CD4-positive, CD25-positive, alpha-beta regulatory T cell (primary cell): ENCODE measurements at regions not wholly inside any gene's neighbourhood (a gene's known extent, or its start where the extent isn't known, plus 50 kb on each side); places are given as distances from the start of the nearest gene placed in this dataset.

Source experiments
- ATAC-seq, 2 donors: fragments of 150-1000 bp; cut with Tn5 transposase; one replicate each; pipeline ENCODE4 v1.10.0; 2021; ENCODE audit warnings: low read depth in 2 of 2, moderate number of reproducible peaks in 2 of 2, moderate library complexity in 1 of 2
- DNase-seq, 3 donors: peaks; one replicate each; pipeline versions ENCODE4 v3.0.0 to v3.0.0-alpha.2; 2012 to 2022; ENCODE audit warnings: mixed read lengths in 1 of 3
- H3K27ac ChIP-seq: one replicate; pipeline ENCODE4 v1.7.0; 2013; ENCODE audit warnings: mild to moderate bottlenecking, low read length; ENCODE audit not compliant: insufficient read depth, poor library complexity, severe bottlenecking
- H3K27me3 ChIP-seq: one replicate; pipeline ENCODE4 v1.7.0; 2013; ENCODE audit warnings: low read length; ENCODE audit not compliant: control insufficient read depth, insufficient read depth
- H3K36me3 ChIP-seq: one replicate; pipeline ENCODE4 v1.7.0; 2013; ENCODE audit warnings: mild to moderate bottlenecking, low read length, moderate library complexity; ENCODE audit not compliant: control insufficient read depth, insufficient read depth
- H3K4me1 ChIP-seq: 2 replicates; pipeline ENCODE4 v1.7.0; 2013; ENCODE audit warnings: mild to moderate bottlenecking, low read length; ENCODE audit not compliant: insufficient read depth, control insufficient read depth, poor library complexity, severe bottlenecking
- H3K4me3 ChIP-seq: one replicate; pipeline ENCODE4 v1.7.0; 2013; ENCODE audit warnings: low read depth, mild to moderate bottlenecking, low read length, moderate library complexity
- H3K9me3 ChIP-seq, 2 experiments: 1 replicate in 1 of 2; 2 replicates in 1 of 2; pipeline ENCODE4 v1.7.0; 2013; ENCODE audit warnings: low read length in 2 of 2, mild to moderate bottlenecking in 1 of 2, moderate library complexity in 1 of 2; ENCODE audit not compliant: control insufficient read depth in 2 of 2
- H3K27ac Mint-ChIP-seq, 3 donors: one replicate each; pipeline ENCODE4 v1.8.0; 2020 to 2022; ENCODE audit warnings: mild to moderate bottlenecking in 3 of 3, mixed read lengths in 3 of 3, moderate library complexity in 2 of 3
- H3K27me3 Mint-ChIP-seq: one replicate; pipeline ENCODE4 v1.8.0; 2022; ENCODE audit warnings: mild to moderate bottlenecking, mixed read lengths
- H3K36me3 Mint-ChIP-seq: one replicate; pipeline ENCODE4 v1.8.0; 2020; ENCODE audit warnings: mixed read lengths
- H3K4me1 Mint-ChIP-seq, 4 donors: one replicate each; pipeline ENCODE4 v1.8.0; 2020 to 2022; ENCODE audit warnings: mixed read lengths in 4 of 4, mild to moderate bottlenecking in 1 of 4
- H3K4me3 Mint-ChIP-seq, 4 donors: one replicate each; pipeline ENCODE4 v1.8.0; 2020 to 2022; ENCODE audit warnings: mild to moderate bottlenecking in 4 of 4, mixed read lengths in 4 of 4, moderate library complexity in 3 of 4
- H3K9me3 Mint-ChIP-seq, 7 donors: one replicate each; pipeline ENCODE4 v1.8.0; 2020 to 2022; ENCODE audit warnings: mixed read lengths in 7 of 7, mild to moderate bottlenecking in 3 of 7, moderate library complexity in 2 of 7

- Histone ChIP-seq H3K4me1 (peaks cover 21% of the 10 kb centered on the region), H3K4me3 (no peak overlapping the region), H3K36me3 (no peaks in the 10 kb centered on the region), H3K9me3 (no peaks in the 10 kb centered on the region), H3K27ac (no peak overlapping the region), H3K27me3 (no peaks in the 10 kb centered on the region)
- H3K9me3 Mint-ChIP-seq, result peaks cover 0 to 3% (median 1%) of the 10 kb centered on the region in 7 donors
- H3K4me3 Mint-ChIP-seq, result no peak overlapping the region
- DNase-seq (no peak), ATAC-seq (no peak)
- H3K27ac Mint-ChIP-seq, result peak overlapping the region in 2 of 3 donors; percentile 10 to 11
- H3K36me3 Mint-ChIP-seq, result no peaks in the 10 kb centered on the region
- peaks cover 16 to 72% (median 41%) of the 10 kb centered on the region in 4 donors for H3K4me1 Mint-ChIP-seq
- H3K27me3 Mint-ChIP-seq, result peaks cover 19% of the 10 kb centered on the region
Measured at GRCh38 chr2:101566632-101567228, 91.8 kb upstream of the RFX8 start.

- Histone ChIP-seq H3K4me3 (no peak overlapping the region), H3K9me3 (peaks cover 2 to 10% of the 10 kb centered on the region in 2 experiments), H3K27me3 (no peaks in the 10 kb centered on the region), H3K27ac (no peak overlapping the region), H3K4me1 (peaks cover 15% of the 10 kb centered on the region), H3K36me3 (no peaks in the 10 kb centered on the region)
- peaks cover 8% of the 10 kb centered on the region for H3K27me3 Mint-ChIP-seq
- H3K36me3 Mint-ChIP-seq, result no peaks in the 10 kb centered on the region
- H3K9me3 Mint-ChIP-seq, result peaks cover 0 to 8% (median 4%) of the 10 kb centered on the region in 7 donors
- ATAC-seq, result no peak
- peaks cover 6 to 66% (median 45%) of the 10 kb centered on the region in 4 donors for H3K4me1 Mint-ChIP-seq
- H3K4me3 Mint-ChIP-seq, result no peak overlapping the region
- DNase-seq, result no peak
- no peak overlapping the region for H3K27ac Mint-ChIP-seq
Measured at GRCh38 chr2:101563849-101564248, 88.9 kb upstream of the RFX8 start.

GRCh38 chr2:101560780-101561315 lies 85.9 kb upstream of the RFX8 start:
- Mint-ChIP-seq H3K9me3 (peaks cover 0 to 10% (median 4%) of the 10 kb centered on the region in 7 donors), H3K4me1 (peaks cover 6 to 47% (median 29%) of the 10 kb centered on the region in 4 donors), H3K27ac (peak overlapping the region; percentile 39 to 90 (median 88)), H3K4me3 (peak overlapping the region in 2 of 4 donors; percentile 39 to 52), H3K36me3 (no peaks in the 10 kb centered on the region), H3K27me3 (no peaks in the 10 kb centered on the region)
- ATAC-seq, result peak in 1 of 2 donors; percentile 52
- Histone ChIP-seq H3K9me3 (peaks cover 2 to 10% of the 10 kb centered on the region in 2 experiments), H3K27ac (no peak overlapping the region), H3K4me1 (peaks cover 15% of the 10 kb centered on the region), H3K36me3 (no peaks in the 10 kb centered on the region), H3K4me3 (peak overlapping the region; percentile 38), H3K27me3 (no peaks in the 10 kb centered on the region)
- DNase-seq, result peak in 1 of 3 donors; percentile 66

GRCh38 chr2:101559551-101559950 lies 84.6 kb upstream of the RFX8 start:
- no peaks in the 10 kb centered on the region for H3K36me3 Mint-ChIP-seq

GRCh38 chr2:101558740-101559525 lies 84.0 kb upstream of the RFX8 start:
- DNase-seq (no peak), ATAC-seq (no peak)
- H3K36me3 ChIP-seq, result no peaks in the 10 kb centered on the region
- no peak overlapping the region for H3K27ac ChIP-seq
- no peaks in the 10 kb centered on the region for H3K36me3 Mint-ChIP-seq
- H3K4me1 Mint-ChIP-seq, result peaks cover 6 to 33% (median 26%) of the 10 kb centered on the region in 4 donors
- peaks cover 0 to 10% (median 4%) of the 10 kb centered on the region in 7 donors for H3K9me3 Mint-ChIP-seq
- no peaks in the 10 kb centered on the region for H3K27me3 ChIP-seq
- H3K27me3 Mint-ChIP-seq, result no peaks in the 10 kb centered on the region
- H3K4me3 Mint-ChIP-seq, result no peak overlapping the region
- H3K4me3 ChIP-seq, result no peak overlapping the region
- H3K4me1 ChIP-seq, result peaks cover 15% of the 10 kb centered on the region
- H3K27ac Mint-ChIP-seq, result peak overlapping the region in 2 of 3 donors; percentile 17 to 79
- peaks cover 2 to 10% of the 10 kb centered on the region in 2 experiments for H3K9me3 ChIP-seq

More at GRCh38 chr2:101559551-101559950, 84.6 kb upstream of the RFX8 start:
- no peak for ATAC-seq
- Mint-ChIP-seq H3K4me1 (peaks cover 0 to 40% (median 24%) of the 10 kb centered on the region in 4 donors), H3K9me3 (peaks cover 0 to 10% (median 4%) of the 10 kb centered on the region in 7 donors), H3K4me3 (no peak overlapping the region), H3K27ac (peak overlapping the region in 1 of 3 donors; percentile 17), H3K27me3 (no peaks in the 10 kb centered on the region)
- no peak for DNase-seq
- H3K4me3 ChIP-seq, result no peak overlapping the region
- peaks cover 15% of the 10 kb centered on the region for H3K4me1 ChIP-seq
- peaks cover 2 to 10% of the 10 kb centered on the region in 2 experiments for H3K9me3 ChIP-seq
- no peaks in the 10 kb centered on the region for H3K27me3 ChIP-seq
- H3K36me3 ChIP-seq, result no peaks in the 10 kb centered on the region
- no peak overlapping the region for H3K27ac ChIP-seq

GRCh38 chr2:101556033-101556459 lies 81.1 kb upstream of the RFX8 start:
- Histone ChIP-seq H3K9me3 (peaks cover 2 to 10% of the 10 kb centered on the region in 2 experiments), H3K36me3 (no peaks in the 10 kb centered on the region), H3K4me3 (no peak overlapping the region), H3K27me3 (no peaks in the 10 kb centered on the region), H3K27ac (no peak overlapping the region), H3K4me1 (peaks cover 16% of the 10 kb centered on the region)
- no peak overlapping the region for H3K4me3 Mint-ChIP-seq
- peaks cover 19 to 27% (median 21%) of the 10 kb centered on the region in 4 donors for H3K4me1 Mint-ChIP-seq
- H3K27me3 Mint-ChIP-seq, result no peaks in the 10 kb centered on the region
- DNase-seq (no peak), ATAC-seq (no peak)
- peaks cover 0 to 10% (median 4%) of the 10 kb centered on the region in 7 donors for H3K9me3 Mint-ChIP-seq
- no peaks in the 10 kb centered on the region for H3K36me3 Mint-ChIP-seq
- H3K27ac Mint-ChIP-seq, result peak overlapping the region in 1 of 3 donors; percentile 23

GRCh38 chr2:101551336-101551888 lies 76.5 kb upstream of the RFX8 start:
- H3K4me3 Mint-ChIP-seq, result peak overlapping the region in 1 of 4 donors; percentile 8
- peaks cover 17 to 20% (median 19%) of the 10 kb centered on the region in 4 donors for H3K4me1 Mint-ChIP-seq
- no peak overlapping the region for H3K27ac Mint-ChIP-seq
- DNase-seq (peak in 1 of 3 donors; percentile 35), ATAC-seq (peak in 1 of 2 donors; percentile 39)
- no peaks in the 10 kb centered on the region for H3K27me3 ChIP-seq
- H3K36me3 Mint-ChIP-seq, result no peaks in the 10 kb centered on the region
- H3K4me3 ChIP-seq, result no peak overlapping the region
- H3K4me1 ChIP-seq, result peaks cover 6% of the 10 kb centered on the region
- H3K27ac ChIP-seq, result no peak overlapping the region
- no peaks in the 10 kb centered on the region for H3K27me3 Mint-ChIP-seq
- H3K9me3 Mint-ChIP-seq, result peaks cover 0 to 3% (median 0%) of the 10 kb centered on the region in 7 donors
- H3K36me3 ChIP-seq, result no peaks in the 10 kb centered on the region
- no peaks in the 10 kb centered on the region for H3K9me3 ChIP-seq
